Activated CD4-positive, alpha-beta memory T cell treated with anti-CD3 and anti-CD28 coated beads, Interleukin-2, amount 10 ng/mL, durations not matched to agents 7 days and 5 days (primary cell): ENCODE measurements at regions not wholly inside any gene's neighbourhood (a gene's known extent, or its start where the extent isn't known, plus 50 kb on each side); places are given as distances from the start of the nearest gene placed in this dataset.
"Not testable (repeated sequence)": the region's sequence is repeated elsewhere in the genome, so short reads cannot be mapped to it uniquely, and the experiment has no call there.

Experiments
- CTCF ChIA-PET: fragments of 350-600 bp; sonication (Branson Sonifier 250); formaldehyde crosslinking; loops from one replicate; lab custom pipeline; 2021; ENCODE audit warnings: antibody characterized with exemption, inconsistent platforms; lab: Charles Lee
- POLR2A ChIA-PET: fragments of 350-600 bp; sonication (Branson Sonifier 250); formaldehyde crosslinking; loops from one replicate; lab custom pipeline; 2021; ENCODE audit warnings: antibody characterized with exemption; lab: Charles Lee
- DNase-seq: peaks from one replicate; pipeline ENCODE4 v3.0.0-alpha.2; 2020
- H3K27ac Mint-ChIP-seq: one replicate; pipeline ENCODE4 v1.8.0; 2021; ENCODE audit warnings: mild to moderate bottlenecking, mixed read lengths
- H3K27me3 Mint-ChIP-seq: one replicate; pipeline ENCODE4 v1.8.0; 2021; ENCODE audit warnings: mixed read lengths
- H3K36me3 Mint-ChIP-seq: one replicate; pipeline ENCODE4 v1.8.0; 2021; ENCODE audit warnings: low read depth, mixed read lengths
- H3K4me1 Mint-ChIP-seq: one replicate; pipeline ENCODE4 v1.8.0; 2021; ENCODE audit warnings: mixed read lengths
- H3K4me3 Mint-ChIP-seq: one replicate; pipeline ENCODE4 v1.8.0; 2021; ENCODE audit warnings: mild to moderate bottlenecking, mixed read lengths
- H3K9me3 Mint-ChIP-seq: one replicate; pipeline ENCODE4 v1.8.0; 2021; ENCODE audit warnings: mixed read lengths

DNA sequence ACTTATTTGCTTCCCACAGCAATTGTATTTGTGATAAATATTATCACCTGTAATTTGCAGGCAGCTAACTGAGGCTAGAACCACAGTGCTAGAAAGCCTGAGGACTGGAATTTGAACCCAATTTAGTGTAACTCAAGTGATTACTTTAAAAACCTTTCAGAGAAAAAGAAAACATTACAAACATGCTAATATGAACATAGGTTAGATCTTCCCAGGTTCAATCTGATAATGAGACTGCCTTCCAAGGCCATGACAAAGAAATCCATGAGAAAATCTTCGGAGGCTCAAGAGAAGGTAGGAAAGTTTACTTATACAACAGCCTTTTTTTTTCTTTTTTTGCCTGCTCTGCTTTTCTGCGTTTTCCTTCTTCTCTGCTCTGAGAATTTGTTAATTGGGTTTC is 620.6 kb upstream of the CCNG1 start:
- ChIA-PET CTCF (no interaction called here), POLR2A (no interaction called here)
- Mint-ChIP-seq H3K9me3 (peaks cover 2% of the 10 kb centered on the region), H3K4me3 (no peak overlapping the region), H3K4me1 (no peaks in the 10 kb centered on the region), H3K36me3 (no peaks in the 10 kb centered on the region), H3K27ac (no peak overlapping the region), H3K27me3 (no peaks in the 10 kb centered on the region)
- no peak for DNase-seq

DNA sequence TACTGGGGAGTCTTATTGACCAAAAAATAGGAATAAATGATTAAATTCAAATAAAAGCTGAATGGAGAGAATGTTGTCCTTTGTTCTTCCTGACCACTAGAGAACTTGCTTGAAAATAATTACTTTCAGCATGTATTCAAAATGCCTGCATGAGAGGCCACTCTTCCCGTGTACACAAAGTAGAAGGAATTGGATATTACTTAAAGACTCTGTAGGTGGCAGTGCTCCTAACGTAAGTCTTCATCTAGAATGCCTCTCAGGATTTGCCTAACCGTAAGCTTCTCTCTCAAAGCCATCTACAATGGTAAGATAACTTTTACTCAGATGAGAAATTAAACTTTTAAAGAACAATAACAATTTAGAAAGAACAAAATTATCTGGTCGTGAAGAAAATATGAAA is 620.0 kb upstream of the CCNG1 start:
- Mint-ChIP-seq H3K4me3 (no peak overlapping the region), H3K27ac (no peak overlapping the region), H3K27me3 (no peaks in the 10 kb centered on the region), H3K9me3 (peaks cover 2% of the 10 kb centered on the region), H3K36me3 (no peaks in the 10 kb centered on the region), H3K4me1 (no peaks in the 10 kb centered on the region)
- POLR2A ChIA-PET, result no interaction called here
- CTCF ChIA-PET, result no interaction called here
- DNase-seq, result no peak

DNA sequence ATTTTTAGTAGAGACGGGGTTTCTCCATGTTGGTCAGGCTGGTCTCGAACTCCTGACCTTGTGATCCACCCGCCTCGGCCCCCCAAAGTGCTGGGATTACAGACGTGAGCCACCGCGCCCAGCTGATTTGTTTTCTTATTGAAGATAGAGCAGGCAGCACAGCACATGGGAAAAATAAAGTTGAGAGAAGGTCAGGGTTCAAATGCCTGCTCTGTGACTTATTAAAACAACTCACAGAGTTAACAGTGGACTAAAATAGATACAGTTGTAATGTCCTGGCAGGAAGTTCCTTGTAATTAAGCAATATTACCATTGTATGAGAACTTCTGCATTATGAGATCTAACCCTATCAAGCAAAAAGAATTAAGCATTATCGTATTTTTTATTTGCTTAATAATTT is 615.7 kb upstream of the CCNG1 start:
- DNase-seq, H3K27me3 Mint-ChIP-seq, POLR2A ChIA-PET, H3K9me3 Mint-ChIP-seq, CTCF ChIA-PET, H3K27ac Mint-ChIP-seq, H3K4me1 Mint-ChIP-seq, H3K36me3 Mint-ChIP-seq, H3K4me3 Mint-ChIP-seq: not testable (repeated sequence)

DNA sequence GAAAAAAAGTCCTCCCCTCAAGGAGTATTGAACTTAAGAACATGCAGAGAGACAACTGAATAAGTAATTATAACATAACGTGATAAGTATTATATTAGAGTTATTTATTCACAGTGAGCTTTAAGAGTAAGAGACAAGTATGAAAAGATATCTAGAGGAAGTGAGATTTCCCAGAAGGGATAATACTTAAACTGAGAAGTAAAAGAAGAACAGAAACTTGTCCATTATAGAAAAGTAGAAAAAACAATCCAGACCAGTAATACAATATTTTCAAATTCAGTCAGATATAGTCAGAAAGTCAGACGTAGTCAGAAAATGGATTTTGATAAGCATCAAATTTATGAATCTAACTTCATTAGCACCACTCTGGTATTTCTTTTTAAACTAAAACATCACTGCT is 613.0 kb upstream of the CCNG1 start:
- no peaks in the 10 kb centered on the region for H3K27me3 Mint-ChIP-seq
- H3K4me1 Mint-ChIP-seq, result no peaks in the 10 kb centered on the region
- DNase-seq, result no peak
- H3K27ac Mint-ChIP-seq, result no peak overlapping the region
- no peaks in the 10 kb centered on the region for H3K36me3 Mint-ChIP-seq
- H3K4me3 Mint-ChIP-seq, result no peak overlapping the region
- H3K9me3 Mint-ChIP-seq, result peaks cover 6% of the 10 kb centered on the region
- POLR2A ChIA-PET, result no interaction called here
- CTCF ChIA-PET, result no interaction called here

DNA sequence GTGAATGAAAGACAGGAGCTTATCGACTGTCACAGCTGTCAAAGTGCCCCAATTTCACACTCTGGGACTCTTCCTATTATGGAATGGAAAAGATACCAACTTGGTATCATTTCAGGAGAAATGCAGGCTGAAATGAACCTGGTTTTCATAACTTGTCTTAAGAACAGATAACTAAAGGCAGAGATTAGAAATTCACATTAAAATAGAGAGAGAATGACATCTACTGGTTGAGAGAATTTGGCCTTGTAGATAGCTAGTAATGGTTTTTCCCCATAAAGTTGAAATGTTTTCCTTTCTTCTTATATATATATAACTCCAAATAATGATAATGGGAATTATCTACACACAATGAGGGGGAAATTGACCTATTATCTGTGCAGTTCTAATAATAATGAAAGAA is 600.2 kb upstream of the CCNG1 start:
- ChIA-PET CTCF (no interaction called here), POLR2A (no interaction called here)
- Mint-ChIP-seq H3K9me3 (peaks cover 8% of the 10 kb centered on the region), H3K4me1 (no peaks in the 10 kb centered on the region), H3K36me3 (no peaks in the 10 kb centered on the region), H3K4me3 (no peak overlapping the region), H3K27me3 (no peaks in the 10 kb centered on the region), H3K27ac (no peak overlapping the region)
- no peak for DNase-seq

DNA sequence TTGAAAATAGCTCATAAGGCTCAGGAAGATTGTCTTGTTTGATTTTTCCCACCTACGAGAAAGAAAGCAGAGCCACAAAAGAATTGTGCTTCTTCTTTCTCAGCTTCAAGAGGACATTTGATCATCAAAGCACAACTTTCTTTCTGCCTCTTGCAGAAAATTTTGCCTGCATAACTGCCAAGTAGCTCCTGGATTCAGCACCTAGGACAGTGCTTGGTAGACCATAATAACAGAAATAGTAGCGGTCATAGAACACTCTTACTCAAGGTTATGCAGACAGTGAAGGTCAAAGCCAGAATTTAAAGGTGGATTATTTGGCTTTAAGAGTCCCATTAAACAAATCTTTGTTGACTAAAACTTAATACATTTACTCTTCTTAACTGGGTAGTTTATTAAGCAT is 594.7 kb upstream of the CCNG1 start:
- Mint-ChIP-seq H3K4me1 (no peaks in the 10 kb centered on the region), H3K4me3 (no peak overlapping the region), H3K27me3 (no peaks in the 10 kb centered on the region), H3K36me3 (no peaks in the 10 kb centered on the region), H3K27ac (no peak overlapping the region), H3K9me3 (peaks cover 16% of the 10 kb centered on the region)
- CTCF ChIA-PET, result no interaction called here
- POLR2A ChIA-PET, result no interaction called here
- DNase-seq, result no peak

DNA sequence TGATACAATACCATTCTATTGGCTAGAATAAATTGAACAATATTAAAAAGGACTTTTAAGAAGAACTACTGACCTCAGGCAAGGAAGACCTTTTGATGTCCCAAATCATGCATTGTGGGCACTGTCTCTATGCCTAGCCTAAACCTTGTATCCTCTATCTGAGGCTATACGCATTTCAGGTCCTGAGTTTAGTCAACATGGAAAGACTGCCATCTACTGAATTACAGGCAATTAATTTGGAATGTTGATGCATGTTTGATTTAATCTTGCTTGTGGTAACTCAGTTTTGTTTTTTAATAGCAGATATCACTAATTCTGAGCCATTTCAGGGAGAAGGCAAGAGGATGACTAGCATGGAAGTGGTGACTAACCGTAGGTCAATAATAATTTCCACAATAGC is 585.3 kb upstream of the CCNG1 start:
- no peak for DNase-seq
- Mint-ChIP-seq H3K27ac (no peak overlapping the region), H3K4me3 (no peak overlapping the region), H3K4me1 (no peaks in the 10 kb centered on the region), H3K9me3 (peaks cover 16% of the 10 kb centered on the region), H3K36me3 (no peaks in the 10 kb centered on the region), H3K27me3 (no peaks in the 10 kb centered on the region)
- CTCF ChIA-PET, result no interaction called here
- POLR2A ChIA-PET, result no interaction called here

DNA sequence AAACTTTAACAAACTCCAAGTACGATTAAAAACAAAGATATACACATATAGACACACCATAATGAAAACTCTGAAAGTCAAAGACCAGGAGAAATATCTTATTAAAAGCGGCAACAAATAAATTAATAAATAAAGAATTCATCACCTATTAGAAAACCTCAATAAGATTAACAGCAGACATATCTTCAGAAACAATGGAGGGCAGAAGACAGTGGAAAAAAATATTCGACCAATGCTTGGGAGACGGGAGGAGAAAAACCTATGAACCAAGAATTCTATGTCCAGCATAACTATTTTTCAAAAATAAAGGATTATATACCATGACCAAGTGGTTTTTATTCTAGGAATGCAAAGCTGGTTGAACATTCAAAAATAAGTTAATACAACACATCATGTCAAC is 578.6 kb upstream of the CCNG1 start:
- POLR2A ChIA-PET, result no interaction called here
- Mint-ChIP-seq H3K36me3 (no peaks in the 10 kb centered on the region), H3K27ac (no peak overlapping the region), H3K4me3 (no peak overlapping the region), H3K27me3 (no peaks in the 10 kb centered on the region), H3K4me1 (no peaks in the 10 kb centered on the region), H3K9me3 (peaks cover 15% of the 10 kb centered on the region)
- DNase-seq, result no peak
- CTCF ChIA-PET, result no interaction called here

DNA sequence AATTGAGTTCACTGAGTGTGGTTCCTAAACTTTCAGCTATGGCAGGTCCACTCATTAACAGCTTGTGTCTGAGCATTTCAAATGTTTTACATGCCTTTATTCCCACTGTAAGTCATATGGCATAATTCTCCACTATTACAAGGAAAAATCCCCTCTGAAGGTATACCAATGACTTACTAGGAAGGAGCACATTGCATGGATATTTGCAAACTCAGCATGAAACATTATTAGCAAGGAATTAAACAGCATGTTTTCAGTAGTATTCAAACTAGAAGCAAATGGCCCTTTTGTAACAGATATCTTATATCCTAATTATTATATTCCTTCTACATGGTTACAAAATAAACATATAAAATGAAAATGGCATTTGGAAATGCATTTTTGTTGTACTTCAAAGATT is 566.4 kb upstream of the CCNG1 start:
- Mint-ChIP-seq H3K9me3 (peaks cover 15% of the 10 kb centered on the region), H3K27me3 (no peaks in the 10 kb centered on the region), H3K36me3 (no peaks in the 10 kb centered on the region), H3K4me3 (no peak overlapping the region), H3K4me1 (no peaks in the 10 kb centered on the region), H3K27ac (no peak overlapping the region)
- CTCF ChIA-PET, result no interaction called here
- DNase-seq, result no peak
- POLR2A ChIA-PET, result no interaction called here

DNA sequence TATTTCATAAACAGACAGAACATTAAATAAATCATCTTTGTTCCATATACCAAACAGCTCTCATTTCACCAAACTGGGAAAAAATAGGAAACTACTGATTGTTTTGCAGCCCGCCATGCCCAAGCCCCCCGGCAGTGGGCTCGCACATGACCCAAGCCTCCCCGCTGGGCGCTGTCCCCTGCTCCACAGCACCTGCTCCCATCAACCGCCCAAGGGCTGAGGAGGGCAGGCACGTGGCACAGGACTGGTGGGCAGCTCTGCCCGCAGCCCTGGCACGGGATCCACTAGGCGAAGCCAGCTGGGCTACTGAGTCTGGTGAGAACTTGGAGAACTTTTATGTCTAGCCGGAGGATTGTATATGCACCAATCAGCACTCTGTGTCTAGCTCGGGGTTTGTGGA is 554.8 kb upstream of the CCNG1 start:
- Mint-ChIP-seq H3K27me3 (no peaks in the 10 kb centered on the region), H3K36me3 (no peaks in the 10 kb centered on the region), H3K9me3 (peaks cover 12% of the 10 kb centered on the region), H3K4me1 (no peaks in the 10 kb centered on the region), H3K4me3 (no peak overlapping the region), H3K27ac (no peak overlapping the region)
- ChIA-PET CTCF (no interaction called here), POLR2A (no interaction called here)
- DNase-seq, result no peak

DNA sequence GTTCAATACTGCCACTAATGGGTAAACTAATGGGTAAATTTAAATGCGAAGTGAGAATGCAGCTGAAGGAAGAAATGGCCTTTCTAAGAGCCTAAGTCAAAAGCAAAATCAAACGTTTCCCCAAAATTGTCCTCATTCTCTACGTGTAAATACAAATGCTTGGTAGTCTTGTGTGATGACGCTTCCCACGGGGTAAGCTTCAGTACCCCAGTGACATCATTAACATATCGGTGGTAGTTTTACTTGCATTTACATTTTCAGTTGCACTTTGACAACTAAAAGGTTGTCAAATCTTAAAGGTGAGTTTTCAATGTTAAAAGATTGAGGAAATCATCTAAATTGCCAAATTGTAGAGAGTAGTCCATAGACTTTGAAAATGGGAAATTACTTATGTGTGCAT is 550.7 kb upstream of the CCNG1 start:
- POLR2A ChIA-PET, result no interaction called here
- Mint-ChIP-seq H3K4me1 (no peaks in the 10 kb centered on the region), H3K9me3 (peaks cover 12% of the 10 kb centered on the region), H3K36me3 (no peaks in the 10 kb centered on the region), H3K27ac (no peak overlapping the region), H3K4me3 (no peak overlapping the region), H3K27me3 (no peaks in the 10 kb centered on the region)
- DNase-seq, result no peak
- CTCF ChIA-PET, result no interaction called here

DNA sequence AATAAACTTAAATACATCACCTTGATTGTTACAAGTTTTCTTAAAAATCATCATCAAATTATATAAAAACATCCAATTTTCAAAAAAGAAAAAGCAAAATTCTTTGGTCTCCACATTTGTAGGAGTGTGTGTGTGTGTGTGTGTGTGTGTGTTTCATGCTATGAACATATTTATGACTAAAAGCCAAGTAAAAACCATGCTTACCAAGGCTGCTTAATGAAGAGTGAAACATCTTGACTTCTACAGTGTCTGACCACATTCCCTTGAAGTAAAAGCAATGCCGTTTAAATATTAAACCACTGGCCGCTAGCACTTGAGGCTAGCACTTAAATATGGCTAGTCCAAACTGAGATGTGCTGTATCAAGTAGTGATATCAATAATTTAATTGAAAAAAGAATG is 549.1 kb upstream of the CCNG1 start:
- no peaks in the 10 kb centered on the region for H3K36me3 Mint-ChIP-seq
- H3K4me1 Mint-ChIP-seq, result no peaks in the 10 kb centered on the region
- H3K9me3 Mint-ChIP-seq, result peaks cover 5% of the 10 kb centered on the region
- H3K27ac Mint-ChIP-seq, result no peak overlapping the region
- CTCF ChIA-PET, result no interaction called here
- no peaks in the 10 kb centered on the region for H3K27me3 Mint-ChIP-seq
- no peak overlapping the region for H3K4me3 Mint-ChIP-seq
- DNase-seq, result no peak
- POLR2A ChIA-PET, result no interaction called here

DNA sequence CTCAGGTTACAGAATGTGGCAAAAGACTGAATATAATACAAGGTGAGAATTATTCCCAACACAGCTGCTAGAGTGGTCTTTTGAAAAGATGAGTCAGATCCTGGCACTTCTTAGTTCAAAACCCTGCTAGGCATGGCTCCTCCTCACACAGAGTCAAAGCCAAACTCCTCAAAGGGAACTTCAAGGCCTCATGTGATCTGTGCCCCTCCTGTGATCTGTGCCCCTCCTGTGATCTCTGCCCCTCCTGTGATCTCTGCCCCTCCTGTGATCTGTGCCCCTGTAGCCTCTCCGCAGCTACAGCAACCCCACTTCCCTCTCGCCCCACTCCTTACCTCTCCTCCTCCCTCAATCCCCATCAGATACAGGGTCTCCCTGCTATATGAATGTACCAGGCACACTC is 525.5 kb upstream of the CCNG1 start:
- DNase-seq, result no peak
- Mint-ChIP-seq H3K9me3 (peaks cover 7% of the 10 kb centered on the region), H3K27ac (no peak overlapping the region), H3K4me1 (no peaks in the 10 kb centered on the region), H3K36me3 (no peaks in the 10 kb centered on the region), H3K27me3 (no peaks in the 10 kb centered on the region), H3K4me3 (no peak overlapping the region)
- ChIA-PET POLR2A (no interaction called here), CTCF (no interaction called here)

DNA sequence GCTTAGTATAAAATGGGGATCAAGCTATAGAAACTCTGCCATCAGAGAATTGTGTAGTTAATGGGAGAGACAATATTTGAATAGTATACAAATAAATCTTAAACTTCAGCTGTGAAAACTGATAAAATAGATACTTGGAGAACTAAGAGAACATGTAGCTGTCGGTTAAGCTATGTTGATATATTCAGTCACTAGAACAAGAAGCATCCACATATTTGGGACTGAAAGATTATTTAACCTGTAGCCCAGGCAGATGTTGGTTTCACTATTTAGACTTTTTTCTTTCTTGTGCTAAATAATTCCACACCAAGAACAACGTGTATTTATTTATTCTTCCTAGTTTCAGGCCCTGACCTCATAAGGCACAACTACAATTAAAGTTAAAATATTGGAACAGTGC is 521.0 kb upstream of the CCNG1 start:
- H3K36me3 Mint-ChIP-seq, result no peaks in the 10 kb centered on the region

DNA sequence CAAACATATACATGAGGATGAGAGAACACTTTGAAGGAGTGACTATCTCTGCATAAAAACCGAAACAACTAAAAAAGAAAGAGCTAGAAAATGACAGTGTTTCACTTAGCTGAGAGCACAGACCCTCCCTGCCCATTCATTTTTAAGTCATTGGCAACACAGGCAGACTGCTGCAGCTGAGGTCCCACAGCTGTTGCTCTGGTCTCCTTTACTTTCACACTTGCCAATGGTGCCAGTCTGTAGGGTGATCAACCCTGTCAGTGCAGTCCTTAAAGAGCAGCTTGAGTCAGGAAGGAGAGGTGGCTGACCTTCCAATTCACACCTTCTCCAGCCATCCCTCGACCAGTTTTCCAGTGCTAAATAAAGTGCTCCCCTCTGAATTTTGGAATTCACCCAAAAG is 508.3 kb upstream of the CCNG1 start:
- Mint-ChIP-seq H3K36me3 (no peaks in the 10 kb centered on the region), H3K4me1 (no peaks in the 10 kb centered on the region), H3K9me3 (peaks cover 7% of the 10 kb centered on the region), H3K4me3 (no peak overlapping the region), H3K27ac (no peak overlapping the region), H3K27me3 (no peaks in the 10 kb centered on the region)
- ChIA-PET POLR2A (no interaction called here), CTCF (no interaction called here)
- DNase-seq, result no peak

More for the DNA sequence above, 521.0 kb upstream of the CCNG1 start:
- POLR2A ChIA-PET, result no interaction called here
- no peak overlapping the region for H3K27ac Mint-ChIP-seq
- H3K9me3 Mint-ChIP-seq, result peaks cover 10% of the 10 kb centered on the region
- no peaks in the 10 kb centered on the region for H3K27me3 Mint-ChIP-seq
- H3K4me1 Mint-ChIP-seq, result no peaks in the 10 kb centered on the region
- DNase-seq, result no peak
- CTCF ChIA-PET, result no interaction called here
- H3K4me3 Mint-ChIP-seq, result no peak overlapping the region
